SK-N-SH (cell line): ENCODE measurements at regions not wholly inside any gene's neighbourhood (a gene's known extent, or its start where the extent isn't known, plus 50 kb on each side); places are given as distances from the start of the nearest gene placed in this dataset.

Experiments
- CTCF ChIA-PET: fragments of 300-600, 350-600 bp; formaldehyde crosslinking; extraction: SDS; loops from one replicate; lab custom pipeline; 2021; lab: Yijun Ruan, JAX
- POLR2A ChIA-PET: fragments of 350-600 bp; sonication (Branson Sonifier 250); formaldehyde crosslinking; extraction: SDS; loops from one replicate; lab custom pipeline; 2020; ENCODE audit warnings: antibody characterized with exemption, inconsistent platforms; lab: Yijun Ruan, JAX
- DNase-seq: peaks from one replicate; pipeline ENCODE4 v3.0.0; 2012
- H2AFZ ChIP-seq: fragments of 200-600 bp; sonication (generic); 2 replicates; pipeline ENCODE4 v1.8.1; 2016; ENCODE audit warnings: antibody characterized with exemption, mild to moderate bottlenecking, low read depth
- H3F3A ChIP-seq: fragments of 200-600 bp; sonication (generic); replicated peaks from 2 replicates; pipeline ENCODE3; 2016; ENCODE audit warnings: antibody characterized with exemption, mild to moderate bottlenecking; ENCODE audit not compliant: insufficient read depth
- H3K27ac ChIP-seq, 2 experiments: fragments of 200-500 bp in 1 of 2; fragments of 200-600 bp in 1 of 2; sonication (Bioruptor generic) in 1 of 2; sonication (generic), shearing (Covaris generic) in 1 of 2; 2 replicates each; pipeline versions ENCODE4 v1.5.1 to v1.6.1; 2014 to 2016; ENCODE audit warnings: low read depth in 2 of 2, inconsistent platforms in 1 of 2, low read length in 1 of 2, mild to moderate bottlenecking in 1 of 2, mixed read lengths in 1 of 2
- H3K27me3 ChIP-seq: fragments of 200-600 bp; sonication (generic), shearing (Covaris generic); 2 replicates; pipeline ENCODE4 v1.6.1; 2016; ENCODE audit warnings: mixed run types; ENCODE audit not compliant: insufficient read depth
- H3K36me3 ChIP-seq, 2 experiments: fragments of 200-500 bp in 1 of 2; fragments of 200-600 bp in 1 of 2; sonication (Bioruptor generic) in 1 of 2; sonication (generic) in 1 of 2; replicated peaks in 1 of 2; 2 replicates each; pipeline versions ENCODE3 to v1.5.1; 2014 to 2016; ENCODE audit warnings: low read length in 1 of 2, mild to moderate bottlenecking in 1 of 2; ENCODE audit not compliant: insufficient read depth in 2 of 2, control insufficient read depth in 1 of 2
- H3K4me1 ChIP-seq, 2 experiments: fragments of 200-500 bp in 1 of 2; fragments of 200-600 bp in 1 of 2; sonication (Bioruptor generic) in 1 of 2; sonication (generic), shearing (Covaris generic) in 1 of 2; 2 replicates each; pipeline versions ENCODE4 v1.5.1 to v1.6.1; 2014 to 2016; ENCODE audit warnings: low read depth in 1 of 2, low read length in 1 of 2, mixed run types in 1 of 2; ENCODE audit not compliant: insufficient read depth in 2 of 2, control insufficient read depth in 1 of 2
- H3K4me2 ChIP-seq: fragments of 200-600 bp; sonication (generic), shearing (Covaris generic); 2 replicates; pipeline ENCODE4 v1.6.1; 2017; ENCODE audit warnings: mixed run types
- H3K4me3 ChIP-seq, 2 experiments: fragments of 200-500 bp in 1 of 2; fragments of 200-600 bp in 1 of 2; sonication (Bioruptor generic) in 1 of 2; sonication (generic), shearing (Covaris generic) in 1 of 2; 2 replicates each; pipeline versions ENCODE4 v1.5.1 to v1.8.1; 2014 to 2016; ENCODE audit warnings: low read depth in 2 of 2, inconsistent platforms in 1 of 2, low read length in 1 of 2, mild to moderate bottlenecking in 1 of 2, mixed read lengths in 1 of 2, moderate library complexity in 1 of 2
- H3K79me2 ChIP-seq: fragments of 200-600 bp; sonication (generic); 2 replicates; pipeline ENCODE4 v1.8.1; 2017; ENCODE audit warnings: mild to moderate bottlenecking; ENCODE audit not compliant: insufficient read depth
- H3K9ac ChIP-seq: fragments of 200-600 bp; sonication (generic); 2 replicates; pipeline ENCODE4 v1.6.1; 2017; ENCODE audit warnings: mixed run types
- H3K9me2 ChIP-seq: fragments of 200-600 bp; sonication (generic); 2 replicates; pipeline ENCODE4 v1.6.1; 2017; ENCODE audit warnings: mixed run types
- H3K9me3 ChIP-seq: fragments of 200-600 bp; sonication (generic); 2 replicates; pipeline ENCODE4 v1.6.1; 2017; ENCODE audit warnings: mixed run types, mild to moderate bottlenecking, moderate library complexity
- H4K20me1 ChIP-seq: fragments of 200-600 bp; sonication (generic); 2 replicates; pipeline ENCODE4 v1.6.1; 2017; ENCODE audit warnings: mild to moderate bottlenecking, mixed run types; ENCODE audit not compliant: insufficient read depth
- CHD2 ChIP-seq: fragments of 150-350 bp; IDR thresholded peaks from 2 replicates; pipeline ENCODE4 v1.6.1; 2018; ENCODE audit warnings: low read length; ENCODE audit not compliant: partially characterized antibody
- FOSL2 ChIP-seq: IDR thresholded peaks from 2 replicates; pipeline ENCODE4 v1.4.0; 2012; ENCODE audit warnings: low read depth, mild to moderate bottlenecking, moderate library complexity, borderline replicate concordance
- FOXJ3 ChIP-seq: sonication (generic); formaldehyde crosslinking; IDR thresholded peaks from 2 replicates; pipeline ENCODE4 v1.5.1; 2020; ENCODE audit warnings: mild to moderate bottlenecking, missing genetic modification reagents
- FOXM1 ChIP-seq: IDR thresholded peaks from 2 replicates; pipeline ENCODE4 v1.4.0; 2012; ENCODE audit warnings: low read depth, mild to moderate bottlenecking
- GABPA ChIP-seq: IDR thresholded peaks from 2 replicates; pipeline ENCODE4 v1.4.0; 2012; ENCODE audit warnings: low read depth, mild to moderate bottlenecking
- GATA2 ChIP-seq: sonication (generic); formaldehyde crosslinking; IDR thresholded peaks from 2 replicates; pipeline ENCODE4 v1.5.0; 2020; ENCODE audit warnings: mild to moderate bottlenecking, missing genetic modification reagents
- MEF2A ChIP-seq: IDR thresholded peaks from 2 replicates; pipeline ENCODE4 v1.4.0; 2012; ENCODE audit warnings: low read depth, borderline replicate concordance
- NRF1 ChIP-seq: IDR thresholded peaks from 2 replicates; pipeline ENCODE4 v1.6.1; 2012; ENCODE audit warnings: low read depth, mild to moderate bottlenecking, low read length
- PBX3 ChIP-seq: IDR thresholded peaks from 2 replicates; pipeline ENCODE4; 2012
- RFX5 ChIP-seq: IDR thresholded peaks from 2 replicates; pipeline ENCODE4 v1.6.1; 2012; ENCODE audit warnings: mild to moderate bottlenecking, improper control_type of control experiment, low read length
- SIN3A ChIP-seq: IDR thresholded peaks from 2 replicates; pipeline ENCODE4 v1.6.1; 2012; ENCODE audit warnings: low read depth, mild to moderate bottlenecking, low read length, moderate library complexity, borderline replicate concordance
- SMC3 ChIP-seq: IDR thresholded peaks from 2 replicates; pipeline ENCODE4 v1.6.1; 2012; ENCODE audit warnings: low read depth, low read length, improper control_type of control experiment
- TAF1 ChIP-seq: IDR thresholded peaks from 2 replicates; pipeline ENCODE4 v1.6.1; 2012; ENCODE audit warnings: low read depth, mild to moderate bottlenecking, low read length, moderate library complexity, borderline replicate concordance
- TEAD4 ChIP-seq: IDR thresholded peaks from 2 replicates; pipeline ENCODE4 v1.4.0; 2012; ENCODE audit warnings: mild to moderate bottlenecking, borderline replicate concordance; ENCODE audit not compliant: insufficient read depth
- ZBTB33 ChIP-seq: IDR thresholded peaks from 2 replicates; pipeline ENCODE4 v1.4.0; 2012; ENCODE audit warnings: low read depth, borderline replicate concordance
- WGBS: methylation state at CpG from one replicate; pipeline ENCODE4 v1.1.6; 2017; ENCODE audit warnings: low lambda C conversion rate; 5-methylcytosine and 5-hydroxymethylcytosine counted together

GRCh38 chr1:189659731-189660130 is 817.9 kb downstream of the BRINP3 start:
- no peak for TF ChIP-seq RFX5
- no peak for TF ChIP-seq TEAD4
- no peak for TF ChIP-seq ZBTB33
- TF ChIP-seq SIN3A: no peak
- no peak for TF ChIP-seq CHD2
- no peak for TF ChIP-seq MEF2A
- no peak for TF ChIP-seq FOSL2
- no peak for TF ChIP-seq FOXJ3 (CRISPR knock-in tag)
- no peak for TF ChIP-seq FOXM1
- no peaks in the 10 kb centered on the region for H3K9me2 ChIP-seq
- no peak overlapping the region for H3K4me2 ChIP-seq
- peaks cover 14% of the 10 kb centered on the region for H3F3A ChIP-seq
- H3K27ac ChIP-seq: no peak overlapping the region
- H3K4me1 ChIP-seq: peaks cover 0 to 7% of the 10 kb centered on the region in 2 experiments; a peak in 1 of 4 replicates
- no peaks in the 10 kb centered on the region for H3K27me3 ChIP-seq
- CTCF ChIA-PET: no interaction called here
- no peak for DNase-seq
- no peaks in the 10 kb centered on the region for H3K9me3 ChIP-seq
- H3K9ac ChIP-seq: no peak overlapping the region
- POLR2A ChIA-PET: no interaction called here
- H2AFZ ChIP-seq: no peak overlapping the region
- H3K79me2 ChIP-seq: no peaks in the 10 kb centered on the region
- H4K20me1 ChIP-seq: no peaks in the 10 kb centered on the region
- H3K36me3 ChIP-seq: no peaks in the 10 kb centered on the region
- 80% methylated on average over 2 of the region's 2 CpGs for WGBS
- no peak overlapping the region for H3K4me3 ChIP-seq

GRCh38 chr1:189662190-189662589 is 815.5 kb downstream of the BRINP3 start:
- peaks cover 0 to 7% of the 10 kb centered on the region in 2 experiments; a peak in 1 of 4 replicates for H3K4me1 ChIP-seq
- H3K79me2 ChIP-seq: no peaks in the 10 kb centered on the region
- no peaks in the 10 kb centered on the region for H3K9me2 ChIP-seq
- no peak overlapping the region for H3K9ac ChIP-seq
- no peak overlapping the region for H3K27ac ChIP-seq
- POLR2A ChIA-PET: no interaction called here
- TF ChIP-seq NRF1 (no peak), GABPA (no peak), GATA2 (CRISPR knock-in tag) (no peak), FOSL2 (0 out of 2 replicates have a peak, but pooled peaks have one; percentile 3), TEAD4 (no peak), TAF1 (no peak), PBX3 (peak; percentile 41; the same call in 1 of the 2 replicates), SMC3 (no peak)
- peaks cover 7% of the 10 kb centered on the region for H3F3A ChIP-seq
- H3K9me3 ChIP-seq: no peaks in the 10 kb centered on the region
- H3K27me3 ChIP-seq: no peaks in the 10 kb centered on the region
- WGBS: 92% methylated on average over 3 of the region's 3 CpGs
- H3K36me3 ChIP-seq: no peaks in the 10 kb centered on the region
- no peak overlapping the region for H2AFZ ChIP-seq
- H4K20me1 ChIP-seq: no peaks in the 10 kb centered on the region
- CTCF ChIA-PET: interaction anchor here (1.5 kb wide), 1 partner anchor 10 kb away, joined by 4 read pairs; no protein-coding TSS in a partner anchor
- no peak overlapping the region for H3K4me3 ChIP-seq
- H3K4me2 ChIP-seq: no peak overlapping the region
- DNase-seq: no peak
